CD4-positive, alpha-beta T cell treated with Interleukin-4 for 1 hour (primary cell): ENCODE measurements at regions not wholly inside any gene's neighbourhood (a gene's known extent, or its start where the extent isn't known, plus 50 kb on each side); places are given as distances from the start of the nearest gene placed in this dataset.
"Not testable (repeated sequence)": the region's sequence is repeated elsewhere in the genome, so short reads cannot be mapped to it uniquely, and the experiment has no call there.

Experiments
- DNase-seq, 2 donors: peaks; one replicate each; pipeline ENCODE4 v3.0.0-alpha.2; 2020 to 2022

GRCh38 chr4:174400603-174401302 lies 117.0 kb downstream of the CEP44 start:
- DNase-seq = not testable (repeated sequence)

- no peak for DNase-seq
These were observed 115.0 kb downstream of the CEP44 start for GRCh38 chr4:174398728-174399127.

GRCh38 chr4:174397366-174398155 lies 113.8 kb downstream of the CEP44 start:
- DNase-seq = no peak

GRCh38 chr4:174396599-174397110 lies 112.9 kb downstream of the CEP44 start:
- DNase-seq = no peak

- no peak for DNase-seq
These were observed 111.2 kb downstream of the CEP44 start for GRCh38 chr4:174394915-174395314.

GRCh38 chr4:174389439-174389838 lies 105.7 kb downstream of the CEP44 start:
- DNase-seq = no peak

GRCh38 chr4:174388461-174389145 lies 104.9 kb downstream of the CEP44 start:
- no peak for DNase-seq

- no peak for DNase-seq
These were observed 104.0 kb downstream of the CEP44 start for GRCh38 chr4:174387721-174388120.

GRCh38 chr4:174387143-174387542 lies 103.4 kb downstream of the CEP44 start:
- DNase-seq = no peak

- no peak for DNase-seq
These were observed 100.1 kb downstream of the CEP44 start for GRCh38 chr4:174383783-174384182.

- not testable (repeated sequence) for DNase-seq
These were observed 99.4 kb downstream of the CEP44 start for GRCh38 chr4:174382938-174383605.
